Left renal pelvis (tissue), 4 donors: ENCODE measurements at regions not wholly inside any gene's neighbourhood (a gene's known extent, or its start where the extent isn't known, plus 50 kb on each side); places are given as distances from the start of the nearest gene placed in this dataset.

Source experiments
- DNase-seq, 4 donors: peaks; one replicate each; pipeline ENCODE4 v3.0.0-alpha.2; 2013; ENCODE audit warnings: low read depth in 4 of 4, low spot score in 3 of 4

GRCh38 chr16:85541181-85541580, 71.9 kb upstream of the GSE1 start:
- DNase-seq: no peak

- no peak for DNase-seq
These were observed 71.5 kb upstream of the GSE1 start for GRCh38 chr16:85541619-85541979.

GRCh38 chr16:85541980-85542900, 70.9 kb upstream of the GSE1 start:
- no peak for DNase-seq

GRCh38 chr16:85543536-85543935, 69.6 kb upstream of the GSE1 start:
- DNase-seq: no peak

GRCh38 chr16:85544016-85544415, 69.1 kb upstream of the GSE1 start:
- no peak for DNase-seq

- DNase-seq: no peak
These were observed 68.5 kb upstream of the GSE1 start for GRCh38 chr16:85544668-85545067.

- DNase-seq: no peak
These were observed 67.8 kb upstream of the GSE1 start for GRCh38 chr16:85545227-85545818.

GRCh38 chr16:85546585-85547447, 66.3 kb upstream of the GSE1 start:
- no peak for DNase-seq

GRCh38 chr16:85548375-85548774, 64.7 kb upstream of the GSE1 start:
- no peak for DNase-seq

- DNase-seq: no peak
These were observed 63.2 kb upstream of the GSE1 start for GRCh38 chr16:85549766-85550421.

GRCh38 chr16:85550422-85550864, 62.7 kb upstream of the GSE1 start:
- DNase-seq: no peak

- no peak for DNase-seq
These were observed 61.9 kb upstream of the GSE1 start for GRCh38 chr16:85550953-85551924.

GRCh38 chr16:85552980-85553435, 60.1 kb upstream of the GSE1 start:
- DNase-seq: no peak

- no peak for DNase-seq
These were observed 59.5 kb upstream of the GSE1 start for GRCh38 chr16:85553436-85554113.

GRCh38 chr16:85554114-85554888, 58.8 kb upstream of the GSE1 start:
- DNase-seq: no peak

GRCh38 chr16:85554889-85555718, 58.0 kb upstream of the GSE1 start:
- DNase-seq: no peak
